GM23338 (cell line): ENCODE measurements at regions not wholly inside any gene's neighbourhood (a gene's known extent, or its start where the extent isn't known, plus 50 kb on each side); places are given as distances from the start of the nearest gene placed in this dataset.

Experiments used
- CREB1 ChIP-seq: fragments of 250-450 bp; sonication (Bioruptor Pico); IDR thresholded peaks from 2 replicates; pipeline ENCODE4 v1.5.0; 2020; ENCODE audit warnings: low read depth, mild to moderate bottlenecking, moderate library complexity
- CTCF ChIP-seq, 2 experiments: fragments of 200-600 bp in 1 of 2; sonication (generic) in 1 of 2; conservative IDR thresholded peaks; 2 replicates each; pipeline versions ENCODE4 v1.5.1 to v1.6.1; 2016 to 2017; ENCODE audit warnings: antibody characterized with exemption in 2 of 2, low read depth in 2 of 2, mild to moderate bottlenecking in 2 of 2, moderate library complexity in 1 of 2
- EZH2 ChIP-seq: fragments of 200-600 bp; sonication (generic); IDR thresholded peaks from one replicate; pipeline ENCODE4 v1.8.0; 2017; ENCODE audit warnings: antibody characterized with exemption, mild to moderate bottlenecking, low read depth; ENCODE audit not compliant: unreplicated experiment
- EZH2phosphoT487 ChIP-seq: fragments of 200-600 bp; sonication (generic); IDR thresholded peaks from one replicate; pipeline ENCODE4 v1.8.1; 2018; ENCODE audit warnings: antibody characterized with exemption; ENCODE audit not compliant: unreplicated experiment
- JUNB ChIP-seq: IDR thresholded peaks from one replicate; pipeline ENCODE4 v1.6.1; 2016; ENCODE audit warnings: antibody characterized with exemption; ENCODE audit not compliant: unreplicated experiment
- POLR2AphosphoS5 ChIP-seq: IDR thresholded peaks from 2 replicates; pipeline ENCODE4 v1.6.1; 2016; ENCODE audit warnings: antibody characterized with exemption, low read depth
- STAT1 ChIP-seq: IDR thresholded peaks from one replicate; pipeline ENCODE4 v1.6.1; 2016; ENCODE audit warnings: antibody characterized with exemption; ENCODE audit not compliant: unreplicated experiment
- ZNF114 ChIP-seq: fragments of 250-450 bp; sonication (Bioruptor Pico); IDR thresholded peaks from 2 replicates; pipeline ENCODE4 v1.5.0; 2020; ENCODE audit warnings: mild to moderate bottlenecking, moderate library complexity
- TF ChIP-seq, protein P1 (sequence below): IDR thresholded peaks from one replicate; pipeline ENCODE4 v1.6.1; 2018; ENCODE audit warnings: antibody characterized with exemption; ENCODE audit not compliant: unreplicated experiment

- no peak for TF ChIP-seq EZH2
- no peak for TF ChIP-seq CTCF (conservative IDR thresholded peaks at IDR 0.05; ENCODE audit: low read depth in 2 of 2)
- TF ChIP-seq, protein P1, sequence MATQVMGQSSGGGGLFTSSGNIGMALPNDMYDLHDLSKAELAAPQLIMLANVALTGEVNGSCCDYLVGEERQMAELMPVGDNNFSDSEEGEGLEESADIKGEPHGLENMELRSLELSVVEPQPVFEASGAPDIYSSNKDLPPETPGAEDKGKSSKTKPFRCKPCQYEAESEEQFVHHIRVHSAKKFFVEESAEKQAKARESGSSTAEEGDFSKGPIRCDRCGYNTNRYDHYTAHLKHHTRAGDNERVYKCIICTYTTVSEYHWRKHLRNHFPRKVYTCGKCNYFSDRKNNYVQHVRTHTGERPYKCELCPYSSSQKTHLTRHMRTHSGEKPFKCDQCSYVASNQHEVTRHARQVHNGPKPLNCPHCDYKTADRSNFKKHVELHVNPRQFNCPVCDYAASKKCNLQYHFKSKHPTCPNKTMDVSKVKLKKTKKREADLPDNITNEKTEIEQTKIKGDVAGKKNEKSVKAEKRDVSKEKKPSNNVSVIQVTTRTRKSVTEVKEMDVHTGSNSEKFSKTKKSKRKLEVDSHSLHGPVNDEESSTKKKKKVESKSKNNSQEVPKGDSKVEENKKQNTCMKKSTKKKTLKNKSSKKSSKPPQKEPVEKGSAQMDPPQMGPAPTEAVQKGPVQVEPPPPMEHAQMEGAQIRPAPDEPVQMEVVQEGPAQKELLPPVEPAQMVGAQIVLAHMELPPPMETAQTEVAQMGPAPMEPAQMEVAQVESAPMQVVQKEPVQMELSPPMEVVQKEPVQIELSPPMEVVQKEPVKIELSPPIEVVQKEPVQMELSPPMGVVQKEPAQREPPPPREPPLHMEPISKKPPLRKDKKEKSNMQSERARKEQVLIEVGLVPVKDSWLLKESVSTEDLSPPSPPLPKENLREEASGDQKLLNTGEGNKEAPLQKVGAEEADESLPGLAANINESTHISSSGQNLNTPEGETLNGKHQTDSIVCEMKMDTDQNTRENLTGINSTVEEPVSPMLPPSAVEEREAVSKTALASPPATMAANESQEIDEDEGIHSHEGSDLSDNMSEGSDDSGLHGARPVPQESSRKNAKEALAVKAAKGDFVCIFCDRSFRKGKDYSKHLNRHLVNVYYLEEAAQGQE: no peak
- no peak for TF ChIP-seq POLR2AphosphoS5
- TF ChIP-seq EZH2phosphoT487: no peak
- TF ChIP-seq ZNF114 (CRISPR knock-in tag): no peak
- no peak for TF ChIP-seq CREB1 (CRISPR knock-in tag)
- no peak for TF ChIP-seq JUNB
- TF ChIP-seq STAT1: no peak
Measured at GRCh38 chr2:19479666-19480065, 121.2 kb upstream of the OSR1 start.
